ENCODE measurements at regions not wholly inside any gene's neighbourhood (a gene's known extent, or its start where the extent isn't known, plus 50 kb on each side); places are given as distances from the start of the nearest gene placed in this dataset.

DNA sequence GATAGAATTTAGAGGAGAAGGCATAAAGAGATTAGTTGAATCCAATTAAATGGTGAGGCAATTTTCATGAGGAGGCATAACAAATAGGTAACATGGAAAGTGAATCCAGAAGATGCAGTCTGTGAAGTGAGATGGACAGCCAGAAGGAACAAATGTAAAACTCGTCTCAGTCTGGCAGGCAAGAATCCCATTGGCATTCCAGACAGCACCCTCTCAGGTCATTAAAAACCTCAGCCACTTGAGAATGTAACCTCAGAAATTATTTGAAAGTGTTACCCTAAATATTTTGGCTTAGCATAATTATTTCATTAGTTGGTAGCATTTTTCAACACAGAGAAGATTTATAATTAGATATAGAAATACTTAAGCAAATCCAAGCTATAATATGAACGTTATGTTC is 342.3 kb downstream of the LRRC3B start:
- DNase-seq (ENCODE audit: low spot score): no peak
- Histone ChIP-seq H3K36me3 (no peaks in the 10 kb centered on the region), H3K9me3 (no peaks in the 10 kb centered on the region), H3K27me3 (no peaks in the 10 kb centered on the region), H3K4me3 (no peak overlapping the region), H3K4me1 (no peaks in the 10 kb centered on the region), H3K27ac (no peak overlapping the region)
- TF ChIP-seq, protein P1, sequence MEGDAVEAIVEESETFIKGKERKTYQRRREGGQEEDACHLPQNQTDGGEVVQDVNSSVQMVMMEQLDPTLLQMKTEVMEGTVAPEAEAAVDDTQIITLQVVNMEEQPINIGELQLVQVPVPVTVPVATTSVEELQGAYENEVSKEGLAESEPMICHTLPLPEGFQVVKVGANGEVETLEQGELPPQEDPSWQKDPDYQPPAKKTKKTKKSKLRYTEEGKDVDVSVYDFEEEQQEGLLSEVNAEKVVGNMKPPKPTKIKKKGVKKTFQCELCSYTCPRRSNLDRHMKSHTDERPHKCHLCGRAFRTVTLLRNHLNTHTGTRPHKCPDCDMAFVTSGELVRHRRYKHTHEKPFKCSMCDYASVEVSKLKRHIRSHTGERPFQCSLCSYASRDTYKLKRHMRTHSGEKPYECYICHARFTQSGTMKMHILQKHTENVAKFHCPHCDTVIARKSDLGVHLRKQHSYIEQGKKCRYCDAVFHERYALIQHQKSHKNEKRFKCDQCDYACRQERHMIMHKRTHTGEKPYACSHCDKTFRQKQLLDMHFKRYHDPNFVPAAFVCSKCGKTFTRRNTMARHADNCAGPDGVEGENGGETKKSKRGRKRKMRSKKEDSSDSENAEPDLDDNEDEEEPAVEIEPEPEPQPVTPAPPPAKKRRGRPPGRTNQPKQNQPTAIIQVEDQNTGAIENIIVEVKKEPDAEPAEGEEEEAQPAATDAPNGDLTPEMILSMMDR (IDR thresholded peaks at IDR 0.05): no peak

DNA sequence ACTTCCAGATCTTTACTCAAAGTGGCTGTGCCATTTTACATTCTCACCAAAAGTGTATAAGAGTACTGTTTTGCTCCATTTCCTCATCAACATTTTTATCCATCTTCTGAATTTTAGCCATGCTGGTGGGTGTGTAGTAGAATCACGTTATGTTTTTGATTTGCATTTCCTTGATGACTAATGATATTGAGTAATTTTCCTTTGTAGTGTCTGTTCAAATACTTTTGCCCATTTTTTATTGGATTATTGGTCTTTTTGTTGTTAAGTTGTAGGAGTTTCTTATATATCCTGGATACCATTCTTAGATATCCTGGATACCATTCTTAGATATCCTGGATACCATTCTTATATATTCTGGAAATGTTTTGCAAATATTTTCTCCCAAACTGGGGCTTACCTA is 344.9 kb downstream of the LRRC3B start:
- Histone ChIP-seq H3K4me1 (no peaks in the 10 kb centered on the region), H3K27ac (no peak overlapping the region), H3K36me3 (no peaks in the 10 kb centered on the region), H3K4me3 (no peak overlapping the region), H3K9me3 (no peaks in the 10 kb centered on the region), H3K27me3 (no peaks in the 10 kb centered on the region)
- DNase-seq (ENCODE audit: low spot score): no peak
- TF ChIP-seq, protein P1 (IDR thresholded peaks at IDR 0.05): no peak

DNA sequence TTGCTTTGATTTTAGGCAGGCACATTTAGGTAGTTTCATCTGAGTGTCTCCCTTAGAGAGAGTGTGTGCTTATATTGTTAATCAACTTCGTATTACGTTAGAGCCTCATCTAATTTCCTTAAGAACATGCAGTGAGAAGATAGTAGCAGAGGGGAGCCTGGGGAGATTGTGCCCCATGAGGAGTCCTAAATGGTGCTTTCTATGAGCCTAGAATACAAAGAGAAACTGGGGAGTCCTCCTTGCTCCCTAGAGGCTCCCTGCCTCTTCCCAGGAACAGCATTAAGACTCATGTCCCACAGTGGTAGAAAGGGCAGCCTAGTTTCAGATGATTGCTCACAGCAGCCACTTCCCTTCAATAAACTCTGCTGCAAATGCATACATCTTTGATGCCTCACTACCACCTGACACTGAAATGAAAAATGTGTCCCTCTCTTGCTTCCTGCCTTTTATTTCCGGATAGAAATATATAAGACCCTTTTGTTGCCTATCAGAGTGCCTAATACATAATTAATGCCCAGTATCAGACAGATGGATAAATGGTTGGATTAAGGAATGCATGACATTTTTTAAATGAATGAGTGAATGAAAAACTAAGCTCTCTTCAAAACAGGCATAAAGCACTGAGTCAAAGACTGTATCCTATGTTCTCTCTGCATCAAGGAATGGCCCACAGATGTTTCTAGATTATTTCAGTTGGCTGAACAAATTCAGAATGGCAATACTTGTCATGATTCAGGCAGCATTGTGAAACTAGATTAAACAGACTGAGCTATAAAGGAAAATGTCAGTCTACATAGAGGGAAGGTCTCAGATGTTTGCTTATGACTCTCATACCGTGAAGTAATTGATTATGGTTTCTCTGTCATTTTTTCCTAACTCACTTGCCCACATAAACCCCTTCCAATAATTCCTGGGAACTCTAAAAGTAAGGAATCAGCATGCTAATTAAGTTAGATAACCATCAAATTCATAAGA is 362.1 kb downstream of the LRRC3B start:
- Histone ChIP-seq H3K4me3 (no peak overlapping the region), H3K4me1 (no peaks in the 10 kb centered on the region), H3K27me3 (no peaks in the 10 kb centered on the region), H3K9me3 (no peaks in the 10 kb centered on the region), H3K27ac (no peak overlapping the region), H3K36me3 (no peaks in the 10 kb centered on the region)
- TF ChIP-seq, protein P1 (IDR thresholded peaks at IDR 0.05): no peak
- DNase-seq (ENCODE audit: low spot score): no peak

DNA sequence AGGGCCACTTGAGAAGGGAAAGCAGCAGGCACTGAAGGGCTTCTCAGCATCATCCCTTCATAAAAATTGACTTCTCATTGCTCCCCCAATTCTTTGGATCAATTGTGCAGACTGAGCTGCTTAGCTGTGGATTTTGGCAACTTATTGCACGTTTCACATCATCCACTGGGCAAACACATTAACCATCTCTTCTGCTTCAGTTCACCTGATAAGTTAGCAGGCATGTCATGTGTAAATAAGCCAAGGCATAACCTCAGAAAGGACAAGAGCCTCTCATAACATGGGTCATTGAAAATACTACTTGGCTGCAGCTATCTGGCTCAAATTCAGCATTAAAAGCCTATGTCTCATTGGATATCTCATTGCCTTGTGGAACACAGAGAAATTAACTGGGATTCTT is 366.5 kb downstream of the LRRC3B start:
- no peaks in the 10 kb centered on the region for H3K4me1 ChIP-seq
- H3K9me3 ChIP-seq: no peaks in the 10 kb centered on the region
- H3K27ac ChIP-seq: no peak overlapping the region

DNA sequence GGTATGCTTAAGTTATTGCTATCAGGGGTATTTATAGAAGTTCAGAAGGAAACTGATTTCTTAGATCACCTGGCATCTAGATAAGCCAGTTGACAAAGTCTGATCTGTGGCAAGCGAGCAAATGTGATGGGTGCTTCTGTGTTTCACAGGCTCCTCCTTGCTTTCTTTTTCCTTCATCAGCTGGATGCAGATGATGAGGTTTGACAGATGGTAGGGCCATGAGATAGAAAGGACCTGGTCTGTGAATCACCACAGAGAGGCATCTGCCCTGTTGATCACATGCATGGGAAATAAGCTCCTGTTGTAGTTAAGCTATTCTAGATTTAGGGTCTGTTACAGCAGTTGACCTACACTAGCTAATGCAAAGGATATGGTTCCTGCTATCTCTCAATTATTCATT is 372.0 kb downstream of the NEK10 start:
- H3K9me3 ChIP-seq: no peaks in the 10 kb centered on the region
- DNase-seq (ENCODE audit: low spot score): no peak
- TF ChIP-seq, protein P1 (IDR thresholded peaks at IDR 0.05): no peak
- H3K4me3 ChIP-seq: no peak overlapping the region
- no peaks in the 10 kb centered on the region for H3K36me3 ChIP-seq
- no peaks in the 10 kb centered on the region for H3K27me3 ChIP-seq
- no peaks in the 10 kb centered on the region for H3K4me1 ChIP-seq
- no peak overlapping the region for H3K27ac ChIP-seq

More for the DNA sequence above, 366.5 kb downstream of the LRRC3B start:
- H3K4me3 ChIP-seq: no peak overlapping the region
- TF ChIP-seq, protein P1 (IDR thresholded peaks at IDR 0.05): no peak
- DNase-seq (ENCODE audit: low spot score): no peak
- H3K27me3 ChIP-seq: no peaks in the 10 kb centered on the region
- no peaks in the 10 kb centered on the region for H3K36me3 ChIP-seq
